DND-41 (cell line): ENCODE measurements at regions not wholly inside any gene's neighbourhood (a gene's known extent, or its start where the extent isn't known, plus 50 kb on each side); places are given as distances from the start of the nearest gene placed in this dataset.

Source experiments
- CTCF ChIP-seq: IDR thresholded peaks from 2 replicates; pipeline ENCODE4 v1.5.1; 2012; ENCODE audit warnings: borderline replicate concordance, low read length, moderate library complexity, mild to moderate bottlenecking; ENCODE audit not compliant: poor library complexity, severe bottlenecking; ENCODE audit errors: extremely low read depth
- EZH2 ChIP-seq: IDR thresholded peaks from 3 replicates; pipeline ENCODE4 v1.6.1; 2012; ENCODE audit warnings: borderline replicate concordance, low read depth, mild to moderate bottlenecking, moderate library complexity, low read length, inconsistent platforms; ENCODE audit not compliant: severe bottlenecking

- TF ChIP-seq CTCF (no peak), EZH2 (no peak)
These were observed 164.8 kb upstream of the WWC1 start for GRCh38 chr5:168126606-168127005.
